ENCODE measurements at regions not wholly inside any gene's neighbourhood (a gene's known extent, or its start where the extent isn't known, plus 50 kb on each side); places are given as distances from the start of the nearest gene placed in this dataset.

DNA sequence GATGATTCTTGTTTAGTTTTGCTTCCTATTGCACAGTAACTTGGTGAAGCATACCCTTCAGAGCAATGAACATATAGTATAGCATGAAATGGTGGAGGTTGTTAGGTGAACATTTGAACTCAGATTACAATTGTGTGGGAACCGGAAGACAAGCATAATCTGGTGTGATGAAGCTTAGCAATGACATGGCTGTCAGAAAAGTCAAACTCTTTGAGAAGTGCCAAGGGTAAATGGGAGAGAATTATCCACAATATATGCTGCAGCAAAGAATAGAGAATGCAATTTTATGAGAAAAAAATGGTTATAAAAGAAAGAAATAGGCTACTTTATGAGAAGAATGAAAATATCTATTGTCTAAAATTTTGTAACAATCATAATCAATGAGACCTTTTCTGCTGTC, 1536.7 kb downstream of the SI start:
- Histone ChIP-seq H3K4me3 (ENCODE audit: insufficient read depth in 1 of 2, low read depth in 1 of 2, low read length in 2 of 2) (no peak overlapping the region), H3K4ac (ENCODE audit: low read depth in 1 of 2, low read length in 2 of 2) (no peak overlapping the region), H3K27me3 (ENCODE audit: control insufficient read depth in 1 of 2, insufficient read depth in 1 of 2, low read length in 2 of 2) (no peaks in the 10 kb centered on the region), H3K4me1 (ENCODE audit: control insufficient read depth, insufficient read depth, low read depth, low read length) (no peaks in the 10 kb centered on the region), H3K9ac (ENCODE audit: low read length) (no peak overlapping the region), H2AK5ac (ENCODE audit: low read length, severe bottlenecking) (no peak overlapping the region), H2AFZ (ENCODE audit: low read depth, low read length) (no peak overlapping the region), H3K27ac (ENCODE audit: low read length, poor library complexity, severe bottlenecking) (no peak overlapping the region), H3K14ac (ENCODE audit: low read length in 2 of 2) (no peak overlapping the region), H3K36me3 (ENCODE audit: control insufficient read depth in 1 of 2, insufficient read depth in 2 of 2, low read depth in 1 of 2, low read length in 2 of 2) (no peaks in the 10 kb centered on the region), H3K23ac (ENCODE audit: low read length in 2 of 2) (no peak overlapping the region), H4K8ac (ENCODE audit: low read length) (no peak overlapping the region), H3K79me1 (replicated peaks; ENCODE audit: low read length, poor library complexity, severe bottlenecking) (no peaks in the 10 kb centered on the region), H2BK120ac (ENCODE audit: low read depth, low read length) (no peak overlapping the region), H2BK15ac (ENCODE audit: low read depth, poor library complexity, severe bottlenecking) (no peak overlapping the region), H2BK5ac (ENCODE audit: low read depth, low read length, poor library complexity, severe bottlenecking) (no peak overlapping the region), H3K4me2 (ENCODE audit: low read length, poor library complexity, severe bottlenecking) (no peak overlapping the region), H4K91ac (ENCODE audit: low read length) (no peak overlapping the region), H3K9me3 (ENCODE audit: control insufficient read depth, low read length) (no peaks in the 10 kb centered on the region), H2BK12ac (ENCODE audit: low read length in 2 of 2) (no peak overlapping the region), H3K18ac (ENCODE audit: low read depth in 1 of 2, low read length in 2 of 2) (no peak overlapping the region)
- no peak for DNase-seq
- WGBS: 93% methylated on average over 1 of the region's 1 CpG

GRCh38 chr3:163538387-163538786, 1539.9 kb downstream of the SI start:
- DNase-seq: no peak
- no peak overlapping the region for H4K8ac ChIP-seq (ENCODE audit: low read length)
- H3K79me1 ChIP-seq (replicated peaks; ENCODE audit: low read length, poor library complexity, severe bottlenecking): no peaks in the 10 kb centered on the region
- no peaks in the 10 kb centered on the region for H3K27me3 ChIP-seq (ENCODE audit: control insufficient read depth in 1 of 2, insufficient read depth in 1 of 2, low read length in 2 of 2)
- H2BK120ac ChIP-seq (ENCODE audit: low read depth, low read length): no peak overlapping the region
- no peak overlapping the region for H3K14ac ChIP-seq (ENCODE audit: low read length in 2 of 2)
- H3K27ac ChIP-seq (ENCODE audit: low read length, poor library complexity, severe bottlenecking): no peak overlapping the region
- H3K23ac ChIP-seq (ENCODE audit: low read length in 2 of 2): no peak overlapping the region
- H2BK12ac ChIP-seq (ENCODE audit: low read length in 2 of 2): no peak overlapping the region
- H4K91ac ChIP-seq (ENCODE audit: low read length): no peak overlapping the region
- H2AK5ac ChIP-seq (ENCODE audit: low read length, severe bottlenecking): no peak overlapping the region
- no peaks in the 10 kb centered on the region for H3K36me3 ChIP-seq (ENCODE audit: control insufficient read depth in 1 of 2, insufficient read depth in 2 of 2, low read depth in 1 of 2, low read length in 2 of 2)
- WGBS: 96% methylated on average over 4 of the region's 4 CpGs
- no peak overlapping the region for H3K4me2 ChIP-seq (ENCODE audit: low read length, poor library complexity, severe bottlenecking)
- H3K4me3 ChIP-seq (ENCODE audit: insufficient read depth in 1 of 2, low read depth in 1 of 2, low read length in 2 of 2): no peak overlapping the region
- no peaks in the 10 kb centered on the region for H3K4me1 ChIP-seq (ENCODE audit: control insufficient read depth, insufficient read depth, low read depth, low read length)
- no peak overlapping the region for H3K9ac ChIP-seq (ENCODE audit: low read length)
- no peak overlapping the region for H2AFZ ChIP-seq (ENCODE audit: low read depth, low read length)
- no peak overlapping the region for H3K18ac ChIP-seq (ENCODE audit: low read depth in 1 of 2, low read length in 2 of 2)
- no peak overlapping the region for H2BK5ac ChIP-seq (ENCODE audit: low read depth, low read length, poor library complexity, severe bottlenecking)
- H3K4ac ChIP-seq (ENCODE audit: low read depth in 1 of 2, low read length in 2 of 2): no peak overlapping the region
- no peak overlapping the region for H2BK15ac ChIP-seq (ENCODE audit: low read depth, poor library complexity, severe bottlenecking)
- H3K9me3 ChIP-seq (ENCODE audit: control insufficient read depth, low read length): no peaks in the 10 kb centered on the region

GRCh38 chr3:163533381-163533780, 1544.9 kb downstream of the SI start:
- no peak overlapping the region for H3K23ac ChIP-seq (ENCODE audit: low read length in 2 of 2)
- no peak overlapping the region for H3K9ac ChIP-seq (ENCODE audit: low read length)
- H3K36me3 ChIP-seq (ENCODE audit: control insufficient read depth in 1 of 2, insufficient read depth in 2 of 2, low read depth in 1 of 2, low read length in 2 of 2): no peaks in the 10 kb centered on the region
- no peaks in the 10 kb centered on the region for H3K4me1 ChIP-seq (ENCODE audit: control insufficient read depth, insufficient read depth, low read depth, low read length)
- H3K4me3 ChIP-seq (ENCODE audit: insufficient read depth in 1 of 2, low read depth in 1 of 2, low read length in 2 of 2): no peak overlapping the region
- no CpG with 5 or more reads among the region's 1 CpG for whole genome bisulfite sequencing
- H3K4ac ChIP-seq (ENCODE audit: low read depth in 1 of 2, low read length in 2 of 2): no peak overlapping the region
- no peak overlapping the region for H2BK12ac ChIP-seq (ENCODE audit: low read length in 2 of 2)
- no peak overlapping the region for H3K4me2 ChIP-seq (ENCODE audit: low read length, poor library complexity, severe bottlenecking)
- no peak overlapping the region for H4K91ac ChIP-seq (ENCODE audit: low read length)
- no peak for DNase-seq
- no peaks in the 10 kb centered on the region for H3K79me1 ChIP-seq (replicated peaks; ENCODE audit: low read length, poor library complexity, severe bottlenecking)
- H2AFZ ChIP-seq (ENCODE audit: low read depth, low read length): no peak overlapping the region
- H2AK5ac ChIP-seq (ENCODE audit: low read length, severe bottlenecking): no peak overlapping the region
- no peak overlapping the region for H4K8ac ChIP-seq (ENCODE audit: low read length)
- no peak overlapping the region for H2BK120ac ChIP-seq (ENCODE audit: low read depth, low read length)
- no peaks in the 10 kb centered on the region for H3K9me3 ChIP-seq (ENCODE audit: control insufficient read depth, low read length)
- H2BK15ac ChIP-seq (ENCODE audit: low read depth, poor library complexity, severe bottlenecking): no peak overlapping the region
- H2BK5ac ChIP-seq (ENCODE audit: low read depth, low read length, poor library complexity, severe bottlenecking): no peak overlapping the region
- no peak overlapping the region for H3K18ac ChIP-seq (ENCODE audit: low read depth in 1 of 2, low read length in 2 of 2)
- no peaks in the 10 kb centered on the region for H3K27me3 ChIP-seq (ENCODE audit: control insufficient read depth in 1 of 2, insufficient read depth in 1 of 2, low read length in 2 of 2)
- no peak overlapping the region for H3K27ac ChIP-seq (ENCODE audit: low read length, poor library complexity, severe bottlenecking)
- no peak overlapping the region for H3K14ac ChIP-seq (ENCODE audit: low read length in 2 of 2)

- Histone ChIP-seq H2AK5ac (ENCODE audit: low read length, severe bottlenecking) (no peak overlapping the region), H3K18ac (ENCODE audit: low read depth in 1 of 2, low read length in 2 of 2) (no peak overlapping the region), H3K79me1 (replicated peaks; ENCODE audit: low read length, poor library complexity, severe bottlenecking) (no peaks in the 10 kb centered on the region), H3K23ac (ENCODE audit: low read length in 2 of 2) (no peak overlapping the region), H2AFZ (ENCODE audit: low read depth, low read length) (no peak overlapping the region), H3K27ac (ENCODE audit: low read length, poor library complexity, severe bottlenecking) (no peak overlapping the region), H2BK15ac (ENCODE audit: low read depth, poor library complexity, severe bottlenecking) (no peak overlapping the region), H3K14ac (ENCODE audit: low read length in 2 of 2) (no peak overlapping the region), H3K4me1 (ENCODE audit: control insufficient read depth, insufficient read depth, low read depth, low read length) (no peaks in the 10 kb centered on the region), H2BK12ac (ENCODE audit: low read length in 2 of 2) (no peak overlapping the region), H3K9me3 (ENCODE audit: control insufficient read depth, low read length) (no peaks in the 10 kb centered on the region), H3K4me3 (ENCODE audit: insufficient read depth in 1 of 2, low read depth in 1 of 2, low read length in 2 of 2) (no peak overlapping the region), H3K27me3 (ENCODE audit: control insufficient read depth in 1 of 2, insufficient read depth in 1 of 2, low read length in 2 of 2) (no peaks in the 10 kb centered on the region), H4K8ac (ENCODE audit: low read length) (no peak overlapping the region), H3K36me3 (ENCODE audit: control insufficient read depth in 1 of 2, insufficient read depth in 2 of 2, low read depth in 1 of 2, low read length in 2 of 2) (no peaks in the 10 kb centered on the region), H3K4me2 (ENCODE audit: low read length, poor library complexity, severe bottlenecking) (no peak overlapping the region), H3K9ac (ENCODE audit: low read length) (no peak overlapping the region), H2BK5ac (ENCODE audit: low read depth, low read length, poor library complexity, severe bottlenecking) (no peak overlapping the region), H3K4ac (ENCODE audit: low read depth in 1 of 2, low read length in 2 of 2) (no peak overlapping the region), H2BK120ac (ENCODE audit: low read depth, low read length) (no peak overlapping the region), H4K91ac (ENCODE audit: low read length) (no peak overlapping the region)
- no peak for DNase-seq
- 80% methylated on average over 1 of the region's 1 CpG for WGBS
Measured at GRCh38 chr3:163523375-163523774, 1554.9 kb downstream of the SI start.

Data from mesenchymal stem cell (in vitro differentiated cells and primary cell).